Epithelial cell of esophagus (primary cell): ENCODE measurements at regions not wholly inside any gene's neighbourhood (a gene's known extent, or its start where the extent isn't known, plus 50 kb on each side); places are given as distances from the start of the nearest gene placed in this dataset.
A peak's percentile ranks its signal among the peaks of the same experiment; 100 is the strongest.

Experiments used
- DNase-seq: peaks from one replicate; pipeline ENCODE4 v3.0.0; 2010; ENCODE audit warnings: low read depth
- H3K4me3 ChIP-seq: 2 replicates; pipeline ENCODE4 v1.5.1; 2011; ENCODE audit warnings: mild to moderate bottlenecking, low read length, control low read depth
- TF ChIP-seq, protein P1 (sequence below): IDR thresholded peaks from 2 replicates; pipeline ENCODE4 v1.5.1; 2011; ENCODE audit warnings: low read depth, mild to moderate bottlenecking, low read length, control low read depth, inconsistent platforms; ENCODE audit not compliant: insufficient read depth; ENCODE audit errors: missing control alignments

DNA sequence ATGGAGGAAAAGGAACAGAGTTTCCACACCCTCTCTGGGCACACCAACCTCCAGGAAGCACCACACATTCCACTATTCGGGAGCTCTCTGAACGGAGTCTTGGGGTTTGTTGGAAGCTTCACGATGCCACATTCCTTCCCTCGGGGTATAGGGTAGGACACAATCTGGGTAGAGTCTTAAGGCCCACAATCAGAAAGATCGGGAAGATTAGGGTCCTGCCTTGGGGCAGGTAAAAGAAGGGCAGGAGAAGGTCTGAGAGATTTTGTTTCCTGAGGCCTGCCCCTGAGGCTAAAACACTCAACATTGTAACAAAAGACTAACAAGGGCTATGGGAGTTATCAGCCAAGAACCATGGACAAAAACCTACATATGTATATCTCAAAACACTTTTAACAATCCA is 89.2 kb upstream of the RAP2B start:
- TF ChIP-seq, protein P1, sequence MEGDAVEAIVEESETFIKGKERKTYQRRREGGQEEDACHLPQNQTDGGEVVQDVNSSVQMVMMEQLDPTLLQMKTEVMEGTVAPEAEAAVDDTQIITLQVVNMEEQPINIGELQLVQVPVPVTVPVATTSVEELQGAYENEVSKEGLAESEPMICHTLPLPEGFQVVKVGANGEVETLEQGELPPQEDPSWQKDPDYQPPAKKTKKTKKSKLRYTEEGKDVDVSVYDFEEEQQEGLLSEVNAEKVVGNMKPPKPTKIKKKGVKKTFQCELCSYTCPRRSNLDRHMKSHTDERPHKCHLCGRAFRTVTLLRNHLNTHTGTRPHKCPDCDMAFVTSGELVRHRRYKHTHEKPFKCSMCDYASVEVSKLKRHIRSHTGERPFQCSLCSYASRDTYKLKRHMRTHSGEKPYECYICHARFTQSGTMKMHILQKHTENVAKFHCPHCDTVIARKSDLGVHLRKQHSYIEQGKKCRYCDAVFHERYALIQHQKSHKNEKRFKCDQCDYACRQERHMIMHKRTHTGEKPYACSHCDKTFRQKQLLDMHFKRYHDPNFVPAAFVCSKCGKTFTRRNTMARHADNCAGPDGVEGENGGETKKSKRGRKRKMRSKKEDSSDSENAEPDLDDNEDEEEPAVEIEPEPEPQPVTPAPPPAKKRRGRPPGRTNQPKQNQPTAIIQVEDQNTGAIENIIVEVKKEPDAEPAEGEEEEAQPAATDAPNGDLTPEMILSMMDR, result no peak

DNA sequence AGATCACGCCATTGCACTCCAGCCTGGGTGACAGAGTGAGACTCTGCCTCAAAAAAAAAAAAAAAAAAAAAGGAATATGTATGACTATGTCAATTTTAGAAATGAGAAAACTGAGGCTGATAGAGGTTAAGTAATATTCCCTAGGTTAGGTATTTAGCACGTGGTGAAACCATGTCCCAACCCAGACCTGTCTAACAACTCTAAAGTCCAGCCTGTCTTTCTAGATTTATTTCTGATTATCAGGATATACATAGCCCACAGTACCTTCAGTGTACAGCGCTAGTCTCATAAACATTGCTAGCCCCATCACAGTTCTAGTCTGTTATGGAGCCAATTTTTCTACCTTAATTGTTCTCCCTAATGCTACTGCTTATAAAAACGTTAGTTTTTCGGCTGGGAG is 88.4 kb upstream of the RAP2B start:
- DNase-seq, result peak; percentile 55
- H3K4me3 ChIP-seq, result no peak overlapping the region
- TF ChIP-seq, protein P1, result no peak

More for the DNA sequence above, 89.2 kb upstream of the RAP2B start:
- no peak for DNase-seq
- H3K4me3 ChIP-seq, result no peak overlapping the region

DNA sequence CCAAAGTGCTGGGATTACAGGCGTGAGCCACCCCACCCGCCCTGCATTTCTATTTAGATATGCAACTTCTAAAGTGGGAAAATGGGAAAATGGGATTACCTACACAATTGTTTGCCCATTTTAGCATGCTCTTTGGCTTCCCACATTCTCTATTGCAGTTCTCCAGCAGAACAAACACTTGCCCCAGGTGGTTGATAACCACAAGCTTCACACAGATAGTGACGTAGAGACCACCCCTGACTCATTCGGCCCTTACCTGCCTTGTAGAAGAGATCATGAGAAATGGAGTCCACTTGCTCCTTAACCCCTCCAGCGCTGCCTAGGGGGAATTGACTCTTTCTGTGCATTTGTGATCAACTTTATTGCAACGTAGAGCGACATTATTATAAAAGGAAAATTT is 83.2 kb upstream of the RAP2B start:
- no peak for DNase-seq
- TF ChIP-seq, protein P1, result no peak
- H3K4me3 ChIP-seq, result no peak overlapping the region

DNA sequence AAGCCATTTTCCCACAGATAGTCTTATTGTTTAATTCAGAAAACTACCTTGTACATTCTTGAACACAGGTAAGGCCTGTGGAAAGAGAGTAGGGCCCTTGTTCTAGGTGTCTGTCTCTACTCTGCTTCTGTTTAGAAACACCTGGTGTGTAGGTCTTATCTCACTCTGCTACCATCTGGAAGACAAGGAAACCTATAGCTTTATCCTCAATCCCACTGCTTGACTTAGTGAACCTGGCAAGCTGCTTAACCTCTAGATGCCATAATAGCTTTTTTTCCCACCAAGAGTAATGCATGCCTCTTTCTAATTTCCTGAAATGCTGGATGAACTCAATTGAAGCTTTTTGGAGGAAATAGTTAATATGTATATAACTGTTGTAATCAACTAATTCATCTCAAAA is 82.6 kb upstream of the RAP2B start:
- no peak for DNase-seq
- no peak overlapping the region for H3K4me3 ChIP-seq
- TF ChIP-seq, protein P1, result no peak

DNA sequence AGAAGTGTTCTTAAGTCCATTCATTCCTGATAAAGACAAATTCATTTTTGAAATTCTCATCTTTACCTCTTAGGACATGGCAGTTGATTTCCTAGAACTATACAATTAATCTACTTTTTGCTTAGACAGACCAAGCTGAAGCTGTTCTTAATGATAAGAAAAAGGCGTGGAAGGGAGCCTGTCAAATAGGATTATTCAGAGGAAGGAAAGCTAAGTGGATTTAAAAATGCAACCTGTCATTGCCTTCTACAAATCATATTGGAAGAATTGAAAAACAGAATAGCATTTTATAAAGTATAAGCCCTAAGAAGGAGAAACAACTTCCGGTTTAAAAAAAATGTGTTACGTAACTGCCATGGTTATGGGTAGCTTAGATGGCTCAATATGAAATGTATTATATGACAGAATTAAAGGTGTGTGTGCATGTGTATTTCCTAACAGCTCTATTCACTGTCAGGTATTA is 81.2 kb upstream of the RAP2B start:
- peak; percentile 33 for DNase-seq
- H3K4me3 ChIP-seq, result no peak overlapping the region
- TF ChIP-seq, protein P1, result no peak

DNA sequence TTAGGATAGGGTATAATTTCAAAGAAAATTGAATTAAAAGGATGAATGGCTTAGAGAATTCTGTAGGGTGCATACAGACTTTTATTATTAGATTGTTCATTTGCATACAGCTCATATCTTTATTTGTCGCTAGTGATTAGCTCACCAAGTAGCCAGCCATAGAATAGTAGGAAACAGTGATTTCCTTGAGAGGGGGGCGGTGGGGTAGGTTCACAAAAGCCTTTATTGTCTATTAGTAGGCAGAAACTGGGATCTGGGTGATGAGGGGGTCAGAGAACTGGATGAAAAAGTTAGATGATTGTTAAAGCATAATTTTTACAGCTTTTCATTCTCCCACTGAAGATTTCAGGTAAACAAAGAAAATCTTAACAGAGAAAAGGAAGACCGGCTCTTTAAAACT is 77.6 kb upstream of the RAP2B start:
- no peak for DNase-seq
- H3K4me3 ChIP-seq, result no peak overlapping the region
- TF ChIP-seq, protein P1, result no peak

DNA sequence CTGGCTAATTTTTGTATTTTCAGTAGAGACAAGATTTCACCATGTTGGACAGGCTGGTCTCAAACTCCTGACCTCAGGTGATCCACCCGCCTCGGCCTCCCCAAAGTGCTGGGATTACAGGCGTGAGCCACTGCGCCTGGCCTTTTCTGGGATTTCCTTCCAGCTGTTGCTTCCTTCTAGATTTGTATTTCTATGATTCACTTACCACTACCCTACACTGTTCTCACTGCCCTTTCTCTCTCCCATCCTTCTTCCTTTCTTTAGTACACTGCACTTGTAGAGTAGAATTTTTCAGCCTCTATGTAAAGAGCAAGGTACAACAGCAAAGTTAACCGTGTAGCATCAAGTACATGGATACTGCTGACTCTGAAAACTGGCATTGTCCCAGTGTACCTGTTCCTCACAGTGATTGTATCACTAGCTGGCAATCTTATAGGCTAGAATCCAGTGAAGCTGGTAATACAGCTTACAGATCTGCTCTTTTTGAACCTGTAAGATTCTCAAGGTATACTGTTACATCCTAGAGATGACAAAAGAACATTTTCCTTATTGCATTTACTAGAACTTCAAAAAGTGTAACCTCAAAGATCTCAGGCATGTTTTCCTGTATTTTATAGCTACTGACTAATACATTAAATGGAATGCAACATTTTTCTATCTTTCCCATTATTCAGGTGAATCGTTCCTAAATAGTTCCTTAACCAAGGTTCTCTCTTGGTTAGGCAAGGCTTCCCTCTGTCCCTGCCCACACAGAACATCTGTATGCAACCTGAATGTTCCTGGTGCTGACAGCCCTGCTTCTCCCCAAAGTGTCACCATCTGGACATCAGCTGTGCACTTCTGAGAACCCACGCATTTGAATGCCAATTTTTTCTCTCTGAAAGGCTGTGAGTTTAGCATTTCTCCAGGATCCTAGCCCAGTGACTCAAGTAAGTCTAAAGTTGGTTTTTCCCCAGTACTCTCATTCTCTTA is 74.1 kb upstream of the RAP2B start:
- TF ChIP-seq, protein P1, result no peak
- peak; percentile 48 for DNase-seq

More for the DNA sequence above, 74.1 kb upstream of the RAP2B start:
- H3K4me3 ChIP-seq, result no peak overlapping the region
